Transverse colon (tissue), 4 donors: ENCODE measurements at regions not wholly inside any gene's neighbourhood (a gene's known extent, or its start where the extent isn't known, plus 50 kb on each side); places are given as distances from the start of the nearest gene placed in this dataset.

Experiments used
- DNase-seq: peaks from one replicate; pipeline ENCODE4 v3.0.0-alpha.2; 2019
- H3K27ac ChIP-seq, 4 donors: fragments of 200-600 bp; sonication (generic); 2 replicates each; pipeline ENCODE4 v1.5.1; 2016 to 2018; ENCODE audit warnings: inconsistent platforms in 4 of 4
- H3K27me3 ChIP-seq: fragments of 200-600 bp; sonication (generic); 2 replicates; pipeline ENCODE4 v1.5.1; 2017; ENCODE audit warnings: inconsistent platforms
- H3K36me3 ChIP-seq, 4 donors: fragments of 200-600 bp; sonication (generic); 2 replicates each; pipeline ENCODE4 v1.5.1; 2017 to 2019; ENCODE audit warnings: inconsistent platforms in 4 of 4
- H3K4me1 ChIP-seq, 4 donors: fragments of 200-600 bp; sonication (generic); 2 replicates each; pipeline ENCODE4 v1.5.1; 2017 to 2020; ENCODE audit warnings: inconsistent platforms in 4 of 4
- H3K4me3 ChIP-seq, 4 donors: fragments of 200-600 bp; sonication (generic); 1 replicate in 1 of 4; 2 replicates in 3 of 4; pipeline versions ENCODE4 v1.5.1 to v1.6.1; 2017 to 2019; ENCODE audit warnings: inconsistent platforms in 4 of 4
- H3K9me3 ChIP-seq, 2 donors: fragments of 200-600 bp; sonication (generic); 2 replicates each; pipeline ENCODE4 v1.5.1; 2017 to 2019; ENCODE audit warnings: inconsistent platforms in 2 of 2
- CTCF ChIP-seq, 5 experiments: fragments of 200-600 bp in 3 of 5; fragments of 450-650 bp in 2 of 5; sonication (generic) in 3 of 5; IDR thresholded peaks; 1 replicate in 2 of 5; 2 replicates in 3 of 5; pipeline ENCODE4 v1.5.1; 2016 to 2017; ENCODE audit warnings: antibody characterized with exemption in 5 of 5, inconsistent platforms in 3 of 5, mild to moderate bottlenecking in 2 of 5, moderate library complexity in 1 of 5
- EP300 ChIP-seq: sonication (generic); formaldehyde crosslinking; IDR thresholded peaks from one replicate; pipeline ENCODE4 v1.6.1; 2017; ENCODE audit warnings: antibody characterized with exemption, low read depth
- POLR2A ChIP-seq: fragments of 450-650 bp; IDR thresholded peaks from one replicate; pipeline ENCODE4 v1.6.1; 2016; ENCODE audit warnings: antibody characterized with exemption, mild to moderate bottlenecking, moderate library complexity
- POLR2AphosphoS5 ChIP-seq, 3 donors: sonication (generic); formaldehyde crosslinking; IDR thresholded peaks; one replicate each; pipeline ENCODE4 v1.6.1; 2016; ENCODE audit warnings: antibody characterized with exemption in 3 of 3
- WGBS, 2 donors: methylation state at CpG; one replicate each; pipeline ENCODE4 v1.1.5; 2018; ENCODE audit warnings: low coverage in 1 of 2; 5-methylcytosine and 5-hydroxymethylcytosine counted together
- in situ Hi-C, 4 donors: fragments of 200-750 bp; cut with MboI; loops; one replicate each; pipeline versions ENCODE4 v1.15.0 to v1.15.1; 2017; ENCODE audit warnings: low sequenced_read_pairs in 3 of 4, low pct_ligation_motif_present in 1 of 4, low pct_unique_long_range_greater_than_20kb in 1 of 4
- intact Hi-C: fragments of 100-400 bp; cut with DNase I; formaldehyde crosslinking; loops from one replicate; pipeline ENCODE4 v1.15.1; 2023; ENCODE audit warnings: low total_unique reads

DNA sequence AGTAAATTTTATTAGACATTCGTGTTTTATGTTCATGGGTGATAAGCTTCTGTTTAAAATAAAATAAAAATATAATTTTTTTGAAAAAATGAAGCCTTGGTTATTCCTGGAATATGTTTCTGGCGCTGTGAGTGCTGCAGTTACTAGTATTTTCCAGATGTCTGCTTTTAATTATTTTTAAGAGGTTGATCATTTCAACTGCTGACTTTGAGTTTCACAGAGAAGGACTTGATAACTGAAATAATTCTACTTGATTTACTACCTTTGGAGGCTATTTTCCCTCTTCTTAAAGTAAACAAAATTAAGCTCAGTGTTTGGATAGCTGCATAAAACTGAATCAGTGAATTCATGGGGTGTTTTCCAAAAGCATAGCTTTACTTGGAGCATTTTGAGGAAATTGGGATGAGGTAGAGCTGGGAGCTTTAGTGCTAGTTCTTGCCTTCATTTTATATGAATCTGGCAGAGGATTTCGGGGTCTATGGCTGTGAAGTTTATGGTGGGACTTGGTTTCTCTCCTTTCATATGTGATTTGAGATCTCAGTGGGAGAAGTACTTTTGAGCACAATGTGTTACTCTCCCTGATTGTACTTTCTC is 666.5 kb downstream of the DCDC2C start:
- no peak overlapping the region for H3K4me3 ChIP-seq
- DNase-seq, result no peak
- intact Hi-C loops (no loop called here), in situ Hi-C loops (no loop called here)
- no peaks in the 10 kb centered on the region for H3K27me3 ChIP-seq
- H3K9me3 ChIP-seq, result peaks cover 10 to 13% of the 10 kb centered on the region in 2 donors
- WGBS, 2 donors, result 18 to 28% methylated on average over 2 to 3 of the region's 3 CpGs
- no peak for TF ChIP-seq CTCF (IDR thresholded peaks at IDR 0.05)
- TF ChIP-seq POLR2AphosphoS5 (IDR thresholded peaks at IDR 0.05), result no peak
- TF ChIP-seq EP300, result no peak
- no peaks in the 10 kb centered on the region for H3K4me1 ChIP-seq
- no peaks in the 10 kb centered on the region for H3K36me3 ChIP-seq
- H3K27ac ChIP-seq, result no peak overlapping the region

- 54 to 64% methylated on average over 2 to 3 of the region's 3 CpGs for WGBS, 2 donors
- no peaks in the 10 kb centered on the region for H3K36me3 ChIP-seq
- H3K4me3 ChIP-seq, result no peak overlapping the region
- H3K4me1 ChIP-seq, result no peaks in the 10 kb centered on the region
- H3K9me3 ChIP-seq, result peaks cover 10 to 13% of the 10 kb centered on the region in 2 donors
- H3K27ac ChIP-seq, result no peak overlapping the region
- intact Hi-C loops (no loop called here), in situ Hi-C loops (no loop called here)
- DNase-seq, result no peak
- H3K27me3 ChIP-seq, result no peaks in the 10 kb centered on the region
- TF ChIP-seq POLR2AphosphoS5 (IDR thresholded peaks at IDR 0.05) (no peak), CTCF (IDR thresholded peaks at IDR 0.05) (no peak), POLR2A (no peak), EP300 (no peak)
These were observed 667.2 kb downstream of the DCDC2C start for GRCh38 chr2:4370422-4371090.

- Histone ChIP-seq H3K27ac (no peak overlapping the region), H3K27me3 (no peaks in the 10 kb centered on the region), H3K4me3 (no peak overlapping the region), H3K36me3 (no peaks in the 10 kb centered on the region), H3K4me1 (no peaks in the 10 kb centered on the region), H3K9me3 (peaks cover 0 to 5% of the 10 kb centered on the region in 2 donors)
- intact Hi-C loops (no loop called here), in situ Hi-C loops (no loop called here)
- 26 to 31% methylated on average over 5 of the region's 5 CpGs for WGBS, 2 donors
- DNase-seq, result no peak
- TF ChIP-seq EP300, result no peak
- no peak for TF ChIP-seq POLR2AphosphoS5 (IDR thresholded peaks at IDR 0.05)
- TF ChIP-seq POLR2A, result no peak
- no peak for TF ChIP-seq CTCF (IDR thresholded peaks at IDR 0.05)
These were observed 677.7 kb downstream of the DCDC2C start for GRCh38 chr2:4381049-4381448.

GRCh38 chr2:4381773-4382172 is 678.4 kb downstream of the DCDC2C start:
- Histone ChIP-seq H3K27me3 (no peaks in the 10 kb centered on the region), H3K36me3 (no peaks in the 10 kb centered on the region), H3K9me3 (peaks cover 0 to 5% of the 10 kb centered on the region in 2 donors), H3K4me1 (no peaks in the 10 kb centered on the region), H3K27ac (no peak overlapping the region), H3K4me3 (no peak overlapping the region)
- WGBS, 2 donors, result 65 to 72% methylated on average over 3 of the region's 3 CpGs
- no peak for DNase-seq
- intact Hi-C loops (no loop called here), in situ Hi-C loops (no loop called here)
- no peak for TF ChIP-seq CTCF (IDR thresholded peaks at IDR 0.05)
- no peak for TF ChIP-seq POLR2AphosphoS5 (IDR thresholded peaks at IDR 0.05)
- TF ChIP-seq POLR2A, result no peak
- no peak for TF ChIP-seq EP300
